Erythroblast (primary cell): ENCODE measurements at regions not wholly inside any gene's neighbourhood (a gene's known extent, or its start where the extent isn't known, plus 50 kb on each side); places are given as distances from the start of the nearest gene placed in this dataset.

Experiments used
- GATA1 ChIP-seq: IDR thresholded peaks from 2 replicates; pipeline ENCODE4 v1.6.1; 2011; ENCODE audit warnings: low read depth, mild to moderate bottlenecking, control low read depth, low read length, moderate library complexity
- POLR2A ChIP-seq: IDR thresholded peaks from 2 replicates; pipeline ENCODE4 v1.6.1; 2011; ENCODE audit warnings: mild to moderate bottlenecking, low read length

DNA sequence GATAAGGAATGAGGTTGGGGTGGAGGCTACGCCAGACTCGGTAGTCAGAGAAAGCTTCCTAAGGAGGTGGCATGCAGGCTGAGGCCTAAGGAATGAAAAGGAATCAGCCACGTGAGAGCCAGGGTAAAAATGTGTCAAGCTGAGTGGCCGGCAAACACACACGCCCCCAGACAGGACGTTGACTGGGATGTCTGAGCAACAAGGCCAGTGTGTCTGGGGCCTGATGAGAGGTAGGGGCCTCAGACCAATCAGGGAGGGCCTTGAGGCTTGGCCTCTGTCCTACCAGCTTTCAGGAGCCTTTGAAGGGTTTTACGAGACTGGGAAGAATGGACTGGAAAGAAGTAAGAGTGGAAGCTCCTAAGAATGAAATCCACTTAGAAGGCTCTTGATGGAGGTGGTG is 61.0 kb upstream of the PHACTR2 start:
- TF ChIP-seq POLR2A = no peak
- no peak for TF ChIP-seq GATA1
